GM13977 (cell line): ENCODE measurements at regions not wholly inside any gene's neighbourhood (a gene's known extent, or its start where the extent isn't known, plus 50 kb on each side); places are given as distances from the start of the nearest gene placed in this dataset.

Experiments used
- DNase-seq: peaks from one replicate; pipeline ENCODE4 v3.0.0; 2012; ENCODE audit warnings: low spot score
- CTCF ChIP-seq: IDR thresholded peaks from 2 replicates; pipeline ENCODE4 v1.5.1; 2012; ENCODE audit warnings: mild to moderate bottlenecking, control low read depth; ENCODE audit not compliant: insufficient read depth; ENCODE audit errors: extremely low read depth, missing control alignments
- in situ Hi-C: fragments of 300-500 bp; cut with MboI; formaldehyde crosslinking; loops from one replicate; pipeline ENCODE4 v1.12.0; 2022; ENCODE audit warnings: low sequenced_read_pairs, low pct_unique_long_range_greater_than_20kb, mixed read lengths, inconsistent platforms; ENCODE audit not compliant: unreplicated experiment

DNA sequence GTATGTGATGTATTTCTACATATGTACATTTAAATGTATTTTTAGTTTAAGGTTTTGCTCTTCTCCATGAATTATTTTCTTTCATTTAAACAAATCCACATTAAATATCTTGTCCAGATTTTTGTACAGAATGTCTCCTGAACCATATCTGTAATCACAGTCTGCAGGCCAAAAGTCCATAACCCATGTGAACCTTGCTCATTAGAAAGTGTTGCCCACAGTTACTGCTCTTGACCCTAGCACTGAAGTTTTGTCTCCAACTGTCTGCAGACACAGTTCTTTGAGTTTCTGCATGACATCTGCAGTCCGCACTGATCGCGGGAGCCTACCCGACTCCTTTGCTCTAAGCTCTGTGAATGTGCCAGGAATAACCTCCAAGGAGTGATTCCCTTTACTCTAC, 626.2 kb upstream of the SLC10A2 start:
- in situ Hi-C loops: no loop called here
- no peak for TF ChIP-seq CTCF
- no peak for DNase-seq

GRCh38 chr13:103676329-103676728, 610.1 kb upstream of the SLC10A2 start:
- no peak for DNase-seq
- in situ Hi-C loops: no loop called here
- no peak for TF ChIP-seq CTCF

GRCh38 chr13:103671547-103671946, 605.3 kb upstream of the SLC10A2 start:
- in situ Hi-C loops: no loop called here
- no peak for DNase-seq

GRCh38 chr13:103663996-103664395, 597.8 kb upstream of the SLC10A2 start:
- no peak for DNase-seq
- in situ Hi-C loops: no loop called here
- no peak for TF ChIP-seq CTCF

More at GRCh38 chr13:103671547-103671946, 605.3 kb upstream of the SLC10A2 start:
- TF ChIP-seq CTCF: no peak

DNA sequence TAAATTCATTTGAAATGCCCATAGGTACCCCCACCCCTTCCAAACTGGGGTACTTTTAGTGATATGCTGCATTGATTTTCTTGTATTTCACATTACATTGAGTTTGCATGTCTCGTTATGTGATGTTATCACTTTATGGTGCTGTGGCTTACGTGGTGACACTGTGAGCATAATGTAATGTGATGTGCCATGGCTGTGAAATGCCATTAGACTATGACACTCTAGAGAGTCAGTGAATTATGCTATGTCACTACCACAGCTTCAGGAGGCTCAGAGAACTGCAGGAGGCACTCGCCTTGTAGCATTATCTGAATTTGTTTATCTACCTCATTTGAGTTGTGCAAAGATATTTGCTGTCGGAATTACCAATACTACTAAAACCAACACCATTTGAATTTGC, 590.1 kb upstream of the SLC10A2 start:
- DNase-seq: no peak
- in situ Hi-C loops: no loop called here
- TF ChIP-seq CTCF: no peak

DNA sequence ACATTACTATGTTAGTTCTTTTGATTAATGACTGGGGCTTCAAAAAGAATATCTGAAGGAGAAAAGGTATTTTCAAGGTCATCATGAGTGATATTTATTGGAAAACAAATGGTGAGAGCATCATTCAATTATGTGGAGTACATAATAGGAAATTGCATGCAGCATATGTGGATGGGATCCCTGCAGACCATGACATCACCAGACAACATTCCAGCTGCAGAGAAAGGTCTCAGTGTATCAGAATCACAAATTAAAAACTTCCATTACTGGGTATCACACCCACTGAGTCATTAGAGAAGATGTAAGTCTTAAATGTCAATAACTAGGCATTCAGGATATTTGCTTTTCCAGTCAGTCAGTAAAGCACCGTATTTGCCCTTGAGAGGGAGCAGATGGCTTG, 574.4 kb upstream of the SLC10A2 start:
- DNase-seq: no peak
- no peak for TF ChIP-seq CTCF
- in situ Hi-C loops: no loop called here

DNA sequence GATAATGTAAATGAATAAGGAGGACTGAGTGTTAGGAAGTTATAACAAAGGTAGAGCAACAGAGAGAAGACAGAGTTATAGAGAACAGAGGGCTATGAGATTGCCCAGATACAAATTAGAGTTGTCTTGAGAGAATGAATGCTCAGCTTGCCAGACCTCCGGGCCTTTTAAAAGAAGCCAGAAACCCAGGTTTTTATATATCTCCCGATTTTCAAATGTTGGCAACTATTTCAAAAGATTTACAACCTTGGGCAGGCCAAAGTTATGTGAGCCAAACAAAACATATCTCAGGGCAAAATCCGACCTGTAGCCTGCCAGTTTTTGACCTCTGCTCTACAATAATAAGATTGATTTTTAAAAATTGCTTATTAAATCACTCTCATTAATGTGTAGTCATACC, 573.1 kb upstream of the SLC10A2 start:
- DNase-seq: no peak
- in situ Hi-C loops: no loop called here
- no peak for TF ChIP-seq CTCF
